ENCODE measurements at regions not wholly inside any gene's neighbourhood (a gene's known extent, or its start where the extent isn't known, plus 50 kb on each side); places are given as distances from the start of the nearest gene placed in this dataset.

GRCh38 chr14:62244221-62244620, 482.0 kb downstream of the SNAPC1 start:
- no peak overlapping the region for H3K18ac ChIP-seq (ENCODE audit: low read depth in 1 of 2, low read length in 2 of 2)
- no peaks in the 10 kb centered on the region for H3K79me1 ChIP-seq (replicated peaks; ENCODE audit: low read length, poor library complexity, severe bottlenecking)
- peaks cover 0 to 7% of the 10 kb centered on the region in 2 experiments for H3K27me3 ChIP-seq (ENCODE audit: control insufficient read depth in 1 of 2, insufficient read depth in 1 of 2, low read length in 2 of 2)
- H3K9me3 ChIP-seq (ENCODE audit: control insufficient read depth, low read length), result no peaks in the 10 kb centered on the region
- no peak overlapping the region for H3K4me3 ChIP-seq (ENCODE audit: insufficient read depth in 1 of 2, low read depth in 1 of 2, low read length in 2 of 2)
- no peak overlapping the region for H4K91ac ChIP-seq (ENCODE audit: low read length)
- no peak overlapping the region for H3K4ac ChIP-seq (ENCODE audit: low read depth in 1 of 2, low read length in 2 of 2)
- no peaks in the 10 kb centered on the region for H3K4me1 ChIP-seq (ENCODE audit: control insufficient read depth, insufficient read depth, low read depth, low read length)
- no peaks in the 10 kb centered on the region for H3K36me3 ChIP-seq (ENCODE audit: control insufficient read depth in 1 of 2, insufficient read depth in 2 of 2, low read depth in 1 of 2, low read length in 2 of 2)
- H2BK5ac ChIP-seq (ENCODE audit: low read depth, low read length, poor library complexity, severe bottlenecking), result no peak overlapping the region
- H3K27ac ChIP-seq (ENCODE audit: low read length, poor library complexity, severe bottlenecking), result no peak overlapping the region
- no peak overlapping the region for H2BK15ac ChIP-seq (ENCODE audit: low read depth, poor library complexity, severe bottlenecking)
- no peak for DNase-seq
- H3K14ac ChIP-seq (ENCODE audit: low read length in 2 of 2), result no peak overlapping the region
- no peak overlapping the region for H2AK5ac ChIP-seq (ENCODE audit: low read length, severe bottlenecking)
- H2AFZ ChIP-seq (ENCODE audit: low read depth, low read length), result no peak overlapping the region
- no peak overlapping the region for H3K23ac ChIP-seq (ENCODE audit: low read length in 2 of 2)
- no peak overlapping the region for H4K8ac ChIP-seq (ENCODE audit: low read length)
- no peak overlapping the region for H2BK12ac ChIP-seq (ENCODE audit: low read length in 2 of 2)
- no peak overlapping the region for H3K9ac ChIP-seq (ENCODE audit: low read length)
- WGBS, result 100% methylated on average over 1 of the region's 1 CpG
- H3K4me2 ChIP-seq (ENCODE audit: low read length, poor library complexity, severe bottlenecking), result no peak overlapping the region
- H2BK120ac ChIP-seq (ENCODE audit: low read depth, low read length), result no peak overlapping the region

- H3K23ac ChIP-seq (ENCODE audit: low read length in 2 of 2), result no peak overlapping the region
Observed at GRCh38 chr14:62247266-62247665, 485.0 kb downstream of the SNAPC1 start.

GRCh38 chr14:62251237-62251636, 489.0 kb downstream of the SNAPC1 start:
- Histone ChIP-seq H3K9ac (ENCODE audit: low read length) (no peak overlapping the region), H2BK15ac (ENCODE audit: low read depth, poor library complexity, severe bottlenecking) (no peak overlapping the region), H3K23ac (ENCODE audit: low read length in 2 of 2) (no peak overlapping the region), H3K79me1 (replicated peaks; ENCODE audit: low read length, poor library complexity, severe bottlenecking) (no peaks in the 10 kb centered on the region), H2BK120ac (ENCODE audit: low read depth, low read length) (no peak overlapping the region), H3K4me3 (ENCODE audit: insufficient read depth in 1 of 2, low read depth in 1 of 2, low read length in 2 of 2) (no peak overlapping the region), H3K14ac (ENCODE audit: low read length in 2 of 2) (no peak overlapping the region), H4K8ac (ENCODE audit: low read length) (no peak overlapping the region), H3K27ac (ENCODE audit: low read length, poor library complexity, severe bottlenecking) (no peak overlapping the region), H4K91ac (ENCODE audit: low read length) (no peak overlapping the region), H3K4ac (ENCODE audit: low read depth in 1 of 2, low read length in 2 of 2) (no peak overlapping the region), H3K27me3 (ENCODE audit: control insufficient read depth in 1 of 2, insufficient read depth in 1 of 2, low read length in 2 of 2) (peaks cover 0 to 7% of the 10 kb centered on the region in 2 experiments), H2AK5ac (ENCODE audit: low read length, severe bottlenecking) (no peak overlapping the region), H2AFZ (ENCODE audit: low read depth, low read length) (no peak overlapping the region), H3K4me1 (ENCODE audit: control insufficient read depth, insufficient read depth, low read depth, low read length) (no peaks in the 10 kb centered on the region), H2BK5ac (ENCODE audit: low read depth, low read length, poor library complexity, severe bottlenecking) (no peak overlapping the region), H3K36me3 (ENCODE audit: control insufficient read depth in 1 of 2, insufficient read depth in 2 of 2, low read depth in 1 of 2, low read length in 2 of 2) (no peaks in the 10 kb centered on the region), H3K18ac (ENCODE audit: low read depth in 1 of 2, low read length in 2 of 2) (no peak overlapping the region), H2BK12ac (ENCODE audit: low read length in 2 of 2) (no peak overlapping the region), H3K9me3 (ENCODE audit: control insufficient read depth, low read length) (no peaks in the 10 kb centered on the region), H3K4me2 (ENCODE audit: low read length, poor library complexity, severe bottlenecking) (no peak overlapping the region)
- 56% methylated on average over 4 of the region's 4 CpGs for WGBS
- no peak for DNase-seq

More at GRCh38 chr14:62247266-62247665, 485.0 kb downstream of the SNAPC1 start:
- H2BK5ac ChIP-seq (ENCODE audit: low read depth, low read length, poor library complexity, severe bottlenecking), result no peak overlapping the region
- H3K4me3 ChIP-seq (ENCODE audit: insufficient read depth in 1 of 2, low read depth in 1 of 2, low read length in 2 of 2), result no peak overlapping the region
- no peak overlapping the region for H3K27ac ChIP-seq (ENCODE audit: low read length, poor library complexity, severe bottlenecking)
- H3K14ac ChIP-seq (ENCODE audit: low read length in 2 of 2), result no peak overlapping the region
- H2AFZ ChIP-seq (ENCODE audit: low read depth, low read length), result no peak overlapping the region
- peaks cover 0 to 7% of the 10 kb centered on the region in 2 experiments for H3K27me3 ChIP-seq (ENCODE audit: control insufficient read depth in 1 of 2, insufficient read depth in 1 of 2, low read length in 2 of 2)
- no peak overlapping the region for H3K9ac ChIP-seq (ENCODE audit: low read length)
- no peak overlapping the region for H2BK120ac ChIP-seq (ENCODE audit: low read depth, low read length)
- no peak overlapping the region for H4K8ac ChIP-seq (ENCODE audit: low read length)
- no peak overlapping the region for H3K4me2 ChIP-seq (ENCODE audit: low read length, poor library complexity, severe bottlenecking)
- 69% methylated on average over 4 of the region's 4 CpGs for WGBS
- H3K18ac ChIP-seq (ENCODE audit: low read depth in 1 of 2, low read length in 2 of 2), result no peak overlapping the region
- no peaks in the 10 kb centered on the region for H3K79me1 ChIP-seq (replicated peaks; ENCODE audit: low read length, poor library complexity, severe bottlenecking)
- no peaks in the 10 kb centered on the region for H3K9me3 ChIP-seq (ENCODE audit: control insufficient read depth, low read length)
- H3K4ac ChIP-seq (ENCODE audit: low read depth in 1 of 2, low read length in 2 of 2), result no peak overlapping the region
- no peaks in the 10 kb centered on the region for H3K36me3 ChIP-seq (ENCODE audit: control insufficient read depth in 1 of 2, insufficient read depth in 2 of 2, low read depth in 1 of 2, low read length in 2 of 2)
- no peak overlapping the region for H2BK12ac ChIP-seq (ENCODE audit: low read length in 2 of 2)
- H3K4me1 ChIP-seq (ENCODE audit: control insufficient read depth, insufficient read depth, low read depth, low read length), result no peaks in the 10 kb centered on the region
- DNase-seq, result no peak
- no peak overlapping the region for H2AK5ac ChIP-seq (ENCODE audit: low read length, severe bottlenecking)
- no peak overlapping the region for H2BK15ac ChIP-seq (ENCODE audit: low read depth, poor library complexity, severe bottlenecking)
- no peak overlapping the region for H4K91ac ChIP-seq (ENCODE audit: low read length)

GRCh38 chr14:62253171-62253570, 491.0 kb downstream of the SNAPC1 start:
- Histone ChIP-seq H3K4me2 (ENCODE audit: low read length, poor library complexity, severe bottlenecking) (no peak overlapping the region), H3K18ac (ENCODE audit: low read depth in 1 of 2, low read length in 2 of 2) (no peak overlapping the region), H2BK15ac (ENCODE audit: low read depth, poor library complexity, severe bottlenecking) (no peak overlapping the region), H2AFZ (ENCODE audit: low read depth, low read length) (no peak overlapping the region), H4K91ac (ENCODE audit: low read length) (no peak overlapping the region), H2BK5ac (ENCODE audit: low read depth, low read length, poor library complexity, severe bottlenecking) (no peak overlapping the region), H3K4ac (ENCODE audit: low read depth in 1 of 2, low read length in 2 of 2) (no peak overlapping the region), H3K27me3 (ENCODE audit: control insufficient read depth in 1 of 2, insufficient read depth in 1 of 2, low read length in 2 of 2) (peaks cover 0 to 3% of the 10 kb centered on the region in 2 experiments), H2AK5ac (ENCODE audit: low read length, severe bottlenecking) (no peak overlapping the region), H3K79me1 (replicated peaks; ENCODE audit: low read length, poor library complexity, severe bottlenecking) (no peaks in the 10 kb centered on the region), H2BK120ac (ENCODE audit: low read depth, low read length) (no peak overlapping the region), H3K9ac (ENCODE audit: low read length) (no peak overlapping the region), H3K36me3 (ENCODE audit: control insufficient read depth in 1 of 2, insufficient read depth in 2 of 2, low read depth in 1 of 2, low read length in 2 of 2) (no peaks in the 10 kb centered on the region), H3K9me3 (ENCODE audit: control insufficient read depth, low read length) (no peaks in the 10 kb centered on the region), H3K23ac (ENCODE audit: low read length in 2 of 2) (no peak overlapping the region), H3K27ac (ENCODE audit: low read length, poor library complexity, severe bottlenecking) (no peak overlapping the region), H2BK12ac (ENCODE audit: low read length in 2 of 2) (no peak overlapping the region), H3K4me1 (ENCODE audit: control insufficient read depth, insufficient read depth, low read depth, low read length) (no peaks in the 10 kb centered on the region), H4K8ac (ENCODE audit: low read length) (no peak overlapping the region), H3K14ac (ENCODE audit: low read length in 2 of 2) (no peak overlapping the region), H3K4me3 (ENCODE audit: insufficient read depth in 1 of 2, low read depth in 1 of 2, low read length in 2 of 2) (no peak overlapping the region)
- no peak for DNase-seq
- WGBS, result no CpG with 5 or more reads among the region's 1 CpG

All from mesenchymal stem cell (in vitro differentiated cells and primary cell).